ENCODE measurements at regions not wholly inside any gene's neighbourhood (a gene's known extent, or its start where the extent isn't known, plus 50 kb on each side); places are given as distances from the start of the nearest gene placed in this dataset.

DNA sequence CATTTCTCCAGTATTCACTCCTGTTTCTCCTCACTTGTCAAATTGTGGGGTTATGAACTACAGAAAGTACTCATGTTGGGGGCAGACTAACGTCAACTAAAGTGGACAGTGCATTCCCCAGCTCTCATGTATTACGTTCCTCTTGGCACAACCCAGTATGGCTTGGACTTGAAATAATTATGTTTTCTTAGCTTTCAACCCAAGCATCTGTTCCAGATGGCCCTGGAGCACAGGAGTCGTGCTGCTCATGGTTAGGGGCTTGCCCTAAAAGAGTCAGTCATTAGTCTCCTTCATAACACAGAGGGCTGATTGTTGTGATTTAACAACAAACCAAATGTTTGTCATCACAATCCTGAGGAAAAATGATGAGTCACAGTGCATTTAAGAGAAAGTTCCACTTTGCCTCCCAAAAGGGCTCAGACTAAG is 154.4 kb downstream of the RPAP3 start:
- Histone ChIP-seq H3K27me3 (no peaks in the 10 kb centered on the region), H3K9me3 (no peaks in the 10 kb centered on the region), H3K27ac (no peak overlapping the region), H3K9ac (ENCODE audit: low read depth in 2 of 2, low read length in 2 of 2) (no peak overlapping the region), H3K4me3 (no peak overlapping the region), H3K4me1 (no peaks in the 10 kb centered on the region), H3K36me3 (no peaks in the 10 kb centered on the region)
- intact Hi-C loops (cut with DNase I): no loop called here
- DNase-seq: no peak
- TF ChIP-seq, protein P1, sequence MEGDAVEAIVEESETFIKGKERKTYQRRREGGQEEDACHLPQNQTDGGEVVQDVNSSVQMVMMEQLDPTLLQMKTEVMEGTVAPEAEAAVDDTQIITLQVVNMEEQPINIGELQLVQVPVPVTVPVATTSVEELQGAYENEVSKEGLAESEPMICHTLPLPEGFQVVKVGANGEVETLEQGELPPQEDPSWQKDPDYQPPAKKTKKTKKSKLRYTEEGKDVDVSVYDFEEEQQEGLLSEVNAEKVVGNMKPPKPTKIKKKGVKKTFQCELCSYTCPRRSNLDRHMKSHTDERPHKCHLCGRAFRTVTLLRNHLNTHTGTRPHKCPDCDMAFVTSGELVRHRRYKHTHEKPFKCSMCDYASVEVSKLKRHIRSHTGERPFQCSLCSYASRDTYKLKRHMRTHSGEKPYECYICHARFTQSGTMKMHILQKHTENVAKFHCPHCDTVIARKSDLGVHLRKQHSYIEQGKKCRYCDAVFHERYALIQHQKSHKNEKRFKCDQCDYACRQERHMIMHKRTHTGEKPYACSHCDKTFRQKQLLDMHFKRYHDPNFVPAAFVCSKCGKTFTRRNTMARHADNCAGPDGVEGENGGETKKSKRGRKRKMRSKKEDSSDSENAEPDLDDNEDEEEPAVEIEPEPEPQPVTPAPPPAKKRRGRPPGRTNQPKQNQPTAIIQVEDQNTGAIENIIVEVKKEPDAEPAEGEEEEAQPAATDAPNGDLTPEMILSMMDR (IDR thresholded peaks at IDR 0.05): no peak

DNA sequence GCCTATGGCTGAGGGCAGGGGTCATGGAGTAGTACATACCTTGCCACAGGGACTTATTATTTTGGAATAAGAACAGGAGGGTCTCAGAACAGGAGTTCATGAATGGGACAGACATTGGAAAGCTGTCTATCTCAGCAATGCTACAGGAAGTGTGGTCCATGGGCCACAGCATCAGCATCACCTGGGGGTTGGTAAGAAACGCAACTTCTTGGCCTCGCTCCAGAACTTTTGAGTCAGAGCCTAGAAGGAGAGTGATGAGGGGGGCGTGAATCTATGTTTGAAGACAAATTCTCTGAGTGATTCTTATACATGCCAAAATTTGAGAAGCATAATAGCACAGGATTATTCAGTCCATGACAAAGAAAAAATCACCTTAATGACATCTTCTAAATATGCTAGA is 156.6 kb downstream of the RPAP3 start:
- no peak overlapping the region for H3K9ac ChIP-seq (ENCODE audit: low read depth in 2 of 2, low read length in 2 of 2)
- no peak overlapping the region for H3K27ac ChIP-seq
- H3K27me3 ChIP-seq: no peaks in the 10 kb centered on the region
- no peak overlapping the region for H3K4me3 ChIP-seq
- intact Hi-C loops (cut with DNase I): no loop called here
- TF ChIP-seq, protein P1 (IDR thresholded peaks at IDR 0.05): no peak
- no peaks in the 10 kb centered on the region for H3K9me3 ChIP-seq
- no peaks in the 10 kb centered on the region for H3K4me1 ChIP-seq
- DNase-seq: no peak
- H3K36me3 ChIP-seq: no peaks in the 10 kb centered on the region

DNA sequence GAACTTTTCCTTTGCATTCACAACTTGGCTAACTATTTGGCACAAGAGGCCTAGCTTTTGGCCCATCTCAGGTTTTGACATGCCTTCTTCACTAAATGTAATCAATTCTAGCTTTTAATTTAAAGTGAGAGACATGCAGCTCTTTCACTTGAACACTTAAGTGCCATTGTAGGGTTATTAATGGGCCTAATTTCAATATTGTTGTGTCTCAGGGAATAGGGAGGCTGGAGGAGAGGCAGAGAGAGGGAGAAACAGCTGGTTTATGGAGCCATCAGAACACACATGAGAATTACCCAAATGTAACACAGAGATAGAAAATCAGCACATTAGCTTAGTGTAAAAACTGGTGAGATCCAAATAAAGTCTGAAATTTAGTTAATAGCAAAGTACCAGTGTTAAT is 157.4 kb downstream of the RPAP3 start:
- no peaks in the 10 kb centered on the region for H3K9me3 ChIP-seq
- H3K9ac ChIP-seq (ENCODE audit: low read depth in 2 of 2, low read length in 2 of 2): no peak overlapping the region
- TF ChIP-seq, protein P1 (IDR thresholded peaks at IDR 0.05): no peak
- intact Hi-C loops (cut with DNase I): no loop called here
- H3K36me3 ChIP-seq: no peaks in the 10 kb centered on the region
- H3K27me3 ChIP-seq: no peaks in the 10 kb centered on the region
- no peak overlapping the region for H3K4me3 ChIP-seq
- no peaks in the 10 kb centered on the region for H3K4me1 ChIP-seq
- DNase-seq: no peak
- H3K27ac ChIP-seq: no peak overlapping the region

DNA sequence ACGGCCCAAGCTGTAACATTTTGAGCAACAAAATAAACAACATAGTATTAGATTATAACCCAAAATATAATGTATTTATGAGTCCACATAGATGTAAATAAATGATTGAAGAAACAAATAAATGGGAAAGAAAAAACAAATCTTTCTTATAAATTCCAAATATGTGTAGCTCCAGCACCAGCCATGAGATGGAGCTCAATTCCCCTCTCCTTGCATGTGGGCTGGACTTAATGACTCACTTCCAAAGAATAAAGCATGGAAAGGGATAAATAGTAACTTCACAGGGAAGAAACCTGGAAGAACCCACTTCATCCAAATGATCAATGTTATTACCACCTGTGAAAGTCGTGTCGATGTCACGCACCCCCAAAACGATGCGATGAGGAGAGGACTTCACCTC is 158.8 kb downstream of the RPAP3 start:
- DNase-seq: no peak
- TF ChIP-seq, protein P1 (IDR thresholded peaks at IDR 0.05): no peak
- Histone ChIP-seq H3K9ac (ENCODE audit: low read depth in 2 of 2, low read length in 2 of 2) (no peak overlapping the region), H3K27me3 (no peaks in the 10 kb centered on the region), H3K36me3 (no peaks in the 10 kb centered on the region), H3K4me1 (no peaks in the 10 kb centered on the region), H3K9me3 (no peaks in the 10 kb centered on the region), H3K27ac (no peak overlapping the region), H3K4me3 (no peak overlapping the region)
- intact Hi-C loops (cut with DNase I): no loop called here

DNA sequence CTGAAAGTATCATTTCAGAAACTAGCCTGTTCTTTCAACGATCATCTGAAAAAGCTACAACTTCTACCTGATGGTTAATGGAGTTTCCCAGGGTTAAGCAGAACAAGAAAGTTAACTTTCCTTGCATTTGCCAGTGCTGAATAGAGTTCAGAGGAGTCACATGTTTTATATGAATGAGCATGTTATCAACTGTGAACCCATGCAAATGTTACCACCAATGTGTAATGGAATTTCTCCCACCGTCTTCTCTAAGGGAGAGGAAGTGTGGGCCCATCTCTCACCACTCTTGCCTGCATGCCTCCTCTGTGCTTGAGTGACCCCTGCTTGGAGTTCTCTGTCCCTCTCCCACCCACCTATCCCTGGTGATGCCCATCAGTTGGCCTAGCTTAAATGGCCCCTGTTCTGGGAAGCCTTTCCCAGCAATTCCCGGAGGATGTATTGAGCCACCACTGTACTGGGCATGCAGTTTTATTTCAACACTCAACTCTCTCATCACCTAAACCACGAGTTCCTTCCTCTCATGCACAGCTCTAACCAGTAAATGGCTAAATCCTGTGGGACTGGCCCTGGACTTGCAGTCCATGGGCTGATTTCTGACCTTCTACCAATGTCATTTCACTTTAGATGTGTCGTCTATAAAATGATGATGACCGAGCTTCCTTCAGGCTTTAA is 159.8 kb downstream of the RPAP3 start:
- intact Hi-C loops (cut with DNase I): no loop called here
- TF ChIP-seq, protein P1 (IDR thresholded peaks at IDR 0.05): no peak
- no peak for DNase-seq
- no peaks in the 10 kb centered on the region for H3K9me3 ChIP-seq
- no peak overlapping the region for H3K27ac ChIP-seq
- no peaks in the 10 kb centered on the region for H3K27me3 ChIP-seq
- H3K36me3 ChIP-seq: no peaks in the 10 kb centered on the region
- H3K9ac ChIP-seq (ENCODE audit: low read depth in 2 of 2, low read length in 2 of 2): no peak overlapping the region
- no peaks in the 10 kb centered on the region for H3K4me1 ChIP-seq
- no peak overlapping the region for H3K4me3 ChIP-seq

Measured in colonic mucosa (tissue), 4 donors.